ENCODE measurements at regions not wholly inside any gene's neighbourhood (a gene's known extent, or its start where the extent isn't known, plus 50 kb on each side); places are given as distances from the start of the nearest gene placed in this dataset.

DNA sequence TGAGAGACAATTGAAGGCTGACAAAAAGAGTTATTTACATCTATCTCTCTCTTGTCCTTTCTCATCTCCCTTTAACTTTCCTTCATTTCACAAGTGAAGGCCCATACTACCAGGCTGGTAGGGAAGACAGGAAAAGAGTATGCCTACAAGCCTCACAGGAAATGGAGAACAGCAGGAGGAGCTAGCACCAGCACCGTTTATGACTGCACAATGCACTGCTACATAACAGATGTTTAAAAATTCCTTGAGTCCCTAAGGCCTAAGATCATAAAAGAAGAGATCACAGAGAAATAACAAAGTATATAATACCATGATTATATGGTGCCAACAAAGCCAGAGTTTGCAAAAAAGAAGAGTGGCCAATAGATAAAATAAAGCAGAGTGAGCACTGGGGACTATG lies 194.8 kb downstream of the UNC5CL start:
- Histone ChIP-seq H3K36me3 (ENCODE audit: control insufficient read depth, insufficient read depth, low read length) (no peaks in the 10 kb centered on the region), H4K20me1 (ENCODE audit: control insufficient read depth, extremely low read depth, insufficient read depth, low read length) (peaks cover 1% of the 10 kb centered on the region), H3K4me3 (replicated peaks in 1 of 4; ENCODE audit: control extremely low read depth in 1 of 4, insufficient read depth in 1 of 4, low read depth in 3 of 4, low read length in 4 of 4) (no peak overlapping the region), H3K4me1 (ENCODE audit: control insufficient read depth, extremely low read depth, insufficient read depth, low read length) (no peaks in the 10 kb centered on the region), H3K9ac (ENCODE audit: insufficient read depth, low read length) (no peak overlapping the region), H3K4me2 (ENCODE audit: extremely low read depth, insufficient read depth, low read length) (no peak overlapping the region), H3K27me3 (ENCODE audit: control insufficient read depth, insufficient read depth, low read length) (peaks cover 9% of the 10 kb centered on the region), H2AFZ (ENCODE audit: low read length) (no peak overlapping the region), H3K9me3 (ENCODE audit: control insufficient read depth, insufficient read depth, low read depth, low read length) (no peaks in the 10 kb centered on the region), H3K27ac (ENCODE audit: insufficient read depth, low read length) (no peak overlapping the region), H3K79me2 (ENCODE audit: control insufficient read depth, insufficient read depth, low read length) (no peaks in the 10 kb centered on the region)
- no peak for DNase-seq (ENCODE audit: low read depth in 2 of 2)
- TF ChIP-seq EZH2 (IDR thresholded peaks at IDR 0.05; ENCODE audit: low read length, missing control alignments): no peak
- TF ChIP-seq, protein P1, sequence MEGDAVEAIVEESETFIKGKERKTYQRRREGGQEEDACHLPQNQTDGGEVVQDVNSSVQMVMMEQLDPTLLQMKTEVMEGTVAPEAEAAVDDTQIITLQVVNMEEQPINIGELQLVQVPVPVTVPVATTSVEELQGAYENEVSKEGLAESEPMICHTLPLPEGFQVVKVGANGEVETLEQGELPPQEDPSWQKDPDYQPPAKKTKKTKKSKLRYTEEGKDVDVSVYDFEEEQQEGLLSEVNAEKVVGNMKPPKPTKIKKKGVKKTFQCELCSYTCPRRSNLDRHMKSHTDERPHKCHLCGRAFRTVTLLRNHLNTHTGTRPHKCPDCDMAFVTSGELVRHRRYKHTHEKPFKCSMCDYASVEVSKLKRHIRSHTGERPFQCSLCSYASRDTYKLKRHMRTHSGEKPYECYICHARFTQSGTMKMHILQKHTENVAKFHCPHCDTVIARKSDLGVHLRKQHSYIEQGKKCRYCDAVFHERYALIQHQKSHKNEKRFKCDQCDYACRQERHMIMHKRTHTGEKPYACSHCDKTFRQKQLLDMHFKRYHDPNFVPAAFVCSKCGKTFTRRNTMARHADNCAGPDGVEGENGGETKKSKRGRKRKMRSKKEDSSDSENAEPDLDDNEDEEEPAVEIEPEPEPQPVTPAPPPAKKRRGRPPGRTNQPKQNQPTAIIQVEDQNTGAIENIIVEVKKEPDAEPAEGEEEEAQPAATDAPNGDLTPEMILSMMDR (conservative IDR thresholded peaks at IDR 0.05 in 1 of 2, IDR thresholded peaks at IDR 0.05 in 1 of 2; ENCODE audit: low read depth in 1 of 2, low read length in 2 of 2): no peak

DNA sequence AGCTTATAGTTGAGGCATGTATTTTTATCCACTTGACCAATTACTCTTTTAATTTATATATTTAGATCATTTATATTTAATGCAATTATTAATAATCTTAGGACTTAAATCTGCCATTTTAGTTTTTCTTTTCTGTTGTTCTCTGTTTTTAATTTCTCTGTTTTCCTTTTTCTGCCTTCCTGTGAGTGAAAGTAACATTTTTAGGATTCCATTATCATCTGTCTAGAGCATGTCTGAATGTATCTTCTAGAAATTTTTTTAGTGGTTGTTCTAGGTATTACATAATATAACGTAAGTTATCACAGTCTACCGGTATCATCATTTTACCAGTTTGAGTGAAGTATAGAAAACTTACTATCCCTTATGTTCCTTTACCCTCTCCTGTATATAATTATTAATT lies 197.3 kb downstream of the UNC5CL start:
- Histone ChIP-seq H4K20me1 (ENCODE audit: control insufficient read depth, extremely low read depth, insufficient read depth, low read length) (peaks cover 1% of the 10 kb centered on the region), H3K4me1 (ENCODE audit: control insufficient read depth, extremely low read depth, insufficient read depth, low read length) (no peaks in the 10 kb centered on the region), H3K36me3 (ENCODE audit: control insufficient read depth, insufficient read depth, low read length) (no peaks in the 10 kb centered on the region), H2AFZ (ENCODE audit: low read length) (no peak overlapping the region), H3K9ac (ENCODE audit: insufficient read depth, low read length) (no peak overlapping the region), H3K79me2 (ENCODE audit: control insufficient read depth, insufficient read depth, low read length) (no peaks in the 10 kb centered on the region), H3K4me2 (ENCODE audit: extremely low read depth, insufficient read depth, low read length) (no peak overlapping the region), H3K27me3 (ENCODE audit: control insufficient read depth, insufficient read depth, low read length) (peaks cover 9% of the 10 kb centered on the region), H3K27ac (ENCODE audit: insufficient read depth, low read length) (no peak overlapping the region), H3K9me3 (ENCODE audit: control insufficient read depth, insufficient read depth, low read depth, low read length) (no peaks in the 10 kb centered on the region), H3K4me3 (replicated peaks in 1 of 4; ENCODE audit: control extremely low read depth in 1 of 4, insufficient read depth in 1 of 4, low read depth in 3 of 4, low read length in 4 of 4) (no peak overlapping the region)
- TF ChIP-seq EZH2 (IDR thresholded peaks at IDR 0.05; ENCODE audit: low read length, missing control alignments): no peak
- TF ChIP-seq, protein P1 (conservative IDR thresholded peaks at IDR 0.05 in 1 of 2, IDR thresholded peaks at IDR 0.05 in 1 of 2; ENCODE audit: low read depth in 1 of 2, low read length in 2 of 2): no peak
- DNase-seq (ENCODE audit: low read depth in 2 of 2): no peak

DNA sequence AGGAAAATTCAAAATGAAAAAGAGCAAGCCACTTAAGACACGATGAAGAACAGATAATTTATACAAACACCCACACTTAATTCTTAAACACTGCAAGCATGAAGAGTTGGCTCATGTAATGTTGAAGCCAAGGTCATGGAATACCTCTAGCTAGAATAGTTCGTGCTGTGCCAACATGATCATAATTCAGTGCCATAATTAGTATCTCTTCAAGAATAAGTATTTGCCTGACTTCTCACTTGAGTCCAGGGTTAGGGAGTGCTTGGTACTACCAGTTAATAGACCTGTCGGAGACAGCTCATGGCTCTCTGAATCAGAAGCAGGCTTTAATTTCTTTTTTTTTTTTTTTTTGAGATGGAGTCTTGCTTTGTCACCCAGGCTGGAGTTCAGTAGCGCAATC lies 206.3 kb downstream of the UNC5CL start:
- TF ChIP-seq EZH2 (IDR thresholded peaks at IDR 0.05; ENCODE audit: low read length, missing control alignments): no peak
- TF ChIP-seq, protein P1 (conservative IDR thresholded peaks at IDR 0.05 in 1 of 2, IDR thresholded peaks at IDR 0.05 in 1 of 2; ENCODE audit: low read depth in 1 of 2, low read length in 2 of 2): no peak
- Histone ChIP-seq H3K27me3 (ENCODE audit: control insufficient read depth, insufficient read depth, low read length) (no peaks in the 10 kb centered on the region), H3K9ac (ENCODE audit: insufficient read depth, low read length) (no peak overlapping the region)

More for the DNA sequence above, 206.3 kb downstream of the UNC5CL start:
- H3K4me3 ChIP-seq (replicated peaks in 1 of 4; ENCODE audit: control extremely low read depth in 1 of 4, insufficient read depth in 1 of 4, low read depth in 3 of 4, low read length in 4 of 4): no peak overlapping the region
- H2AFZ ChIP-seq (ENCODE audit: low read length): no peak overlapping the region
- H3K9me3 ChIP-seq (ENCODE audit: control insufficient read depth, insufficient read depth, low read depth, low read length): no peaks in the 10 kb centered on the region
- no peaks in the 10 kb centered on the region for H4K20me1 ChIP-seq (ENCODE audit: control insufficient read depth, extremely low read depth, insufficient read depth, low read length)
- H3K4me2 ChIP-seq (ENCODE audit: extremely low read depth, insufficient read depth, low read length): no peak overlapping the region
- no peaks in the 10 kb centered on the region for H3K79me2 ChIP-seq (ENCODE audit: control insufficient read depth, insufficient read depth, low read length)
- no peaks in the 10 kb centered on the region for H3K4me1 ChIP-seq (ENCODE audit: control insufficient read depth, extremely low read depth, insufficient read depth, low read length)
- H3K36me3 ChIP-seq (ENCODE audit: control insufficient read depth, insufficient read depth, low read length): no peaks in the 10 kb centered on the region
- no peak overlapping the region for H3K27ac ChIP-seq (ENCODE audit: insufficient read depth, low read length)
- DNase-seq (ENCODE audit: low read depth in 2 of 2): no peak

Data from fibroblast of lung (primary cell).